K562 (cell line): ENCODE measurements at regions not wholly inside any gene's neighbourhood (a gene's known extent, or its start where the extent isn't known, plus 50 kb on each side); places are given as distances from the start of the nearest gene placed in this dataset.

ENCODE experiments used
- BDP1 ChIP-seq: IDR thresholded peaks from 3 replicates; pipeline ENCODE4 v1.6.1; 2011; ENCODE audit not compliant: insufficient read length, insufficient read depth
- CCNT2 ChIP-seq: IDR thresholded peaks from 2 replicates; pipeline ENCODE4 v1.6.1; 2011; ENCODE audit warnings: borderline replicate concordance, low read depth, mild to moderate bottlenecking, moderate library complexity, mixed read lengths, low read length; ENCODE audit not compliant: insufficient read length; ENCODE audit errors: extremely low read depth
- E2F3 ChIP-seq: fragments of 250-450 bp; sonication (Bioruptor Pico); IDR thresholded peaks from 2 replicates; pipeline ENCODE4 v1.4.0; 2020; ENCODE audit warnings: mild to moderate bottlenecking
- HMG20B ChIP-seq: fragments of 250-450 bp; sonication (Bioruptor Pico); IDR thresholded peaks from 2 replicates; pipeline ENCODE4 v1.5.0; 2021; ENCODE audit warnings: mild to moderate bottlenecking
- HNRNPH1 ChIP-seq: fragments of 200-400 bp; formaldehyde crosslinking; optimal IDR thresholded peaks from 2 replicates; pipeline ENCODE3; 2017; ENCODE audit warnings: low read depth, mild to moderate bottlenecking, low read length, moderate library complexity
- KAT2B ChIP-seq: IDR thresholded peaks from one replicate; pipeline ENCODE4 v1.6.1; 2012; ENCODE audit warnings: low read depth, mild to moderate bottlenecking, control low read depth, inconsistent platforms, low read length, moderate library complexity
- KLF16 ChIP-seq: IDR thresholded peaks from 2 replicates; pipeline ENCODE4 v1.6.1; 2016; ENCODE audit warnings: antibody characterized with exemption
- MAZ ChIP-seq, 2 experiments: fragments of 450-650 bp in 1 of 2; sonication (generic) in 1 of 2; formaldehyde crosslinking; IDR thresholded peaks in 1 of 2; conservative IDR thresholded peaks in 1 of 2; 2 replicates each; pipeline versions ENCODE4 v1.4.0 to v1.5.0; 2020; ENCODE audit warnings: mild to moderate bottlenecking in 1 of 2, missing genetic modification reagents in 1 of 2
- MTA1 ChIP-seq: fragments of 450-650 bp; IDR thresholded peaks from 2 replicates; pipeline ENCODE4 v1.6.1; 2017; ENCODE audit warnings: borderline replicate concordance
- NFYB ChIP-seq: IDR thresholded peaks from 2 replicates; pipeline ENCODE4 v1.6.1; 2011; ENCODE audit warnings: mild to moderate bottlenecking, moderate library complexity; ENCODE audit not compliant: insufficient read length; ENCODE audit errors: extremely low read depth
- NONO ChIP-seq, 2 experiments: fragments of 200-400 bp in 1 of 2; fragments of 450-650 bp in 1 of 2; formaldehyde crosslinking in 1 of 2; IDR thresholded peaks; 2 replicates each; pipeline ENCODE4 v1.6.1; 2017; ENCODE audit warnings: low read depth in 2 of 2, mild to moderate bottlenecking in 2 of 2, moderate library complexity in 2 of 2, low read length in 1 of 2
- PHF20 ChIP-seq: fragments of 450-650 bp; IDR thresholded peaks from 2 replicates; pipeline ENCODE4 v1.6.1; 2018; ENCODE audit not compliant: partially characterized antibody
- POLR3A ChIP-seq: IDR thresholded peaks from 2 replicates; pipeline ENCODE4 v1.6.1; 2011; ENCODE audit warnings: borderline replicate concordance, mild to moderate bottlenecking, moderate library complexity; ENCODE audit not compliant: insufficient read length, insufficient read depth; ENCODE audit errors: extremely low read depth
- PRPF4 ChIP-seq: fragments of 200-400 bp; formaldehyde crosslinking; IDR thresholded peaks from one replicate; pipeline ENCODE4 v1.6.1; 2017; ENCODE audit warnings: low read length, low read depth, mild to moderate bottlenecking; ENCODE audit not compliant: insufficient read depth, poor library complexity, severe bottlenecking
- SIX5 ChIP-seq, 2 experiments: IDR thresholded peaks; 2 replicates each; pipeline ENCODE4 v1.6.1; 2011; ENCODE audit warnings: low read length in 2 of 2, borderline replicate concordance in 1 of 2, low read depth in 1 of 2, mild to moderate bottlenecking in 1 of 2, moderate library complexity in 1 of 2; ENCODE audit not compliant: insufficient read depth in 1 of 2
- XRCC5 ChIP-seq: fragments of 200-400 bp; formaldehyde crosslinking; IDR thresholded peaks from 2 replicates; pipeline ENCODE4 v1.6.1; 2017; ENCODE audit warnings: low read depth, mild to moderate bottlenecking, low read length
- ZBTB49 ChIP-seq: sonication (generic); formaldehyde crosslinking; IDR thresholded peaks from 2 replicates; pipeline ENCODE4 v1.8.0; 2022; ENCODE audit warnings: missing genetic modification reagents, mild to moderate bottlenecking, borderline replicate concordance
- ZNF124 ChIP-seq: sonication (generic); formaldehyde crosslinking; IDR thresholded peaks from 2 replicates; pipeline ENCODE4 v1.8.1; 2022; ENCODE audit warnings: missing genetic modification reagents
- ZNF263 ChIP-seq: sonication (generic); formaldehyde crosslinking; IDR thresholded peaks from 2 replicates; pipeline ENCODE4 v1.8.0; 2022; ENCODE audit warnings: mild to moderate bottlenecking, missing genetic modification reagents, borderline replicate concordance
- ZNF395 ChIP-seq: fragments of 200-800 bp; sonication (Bioruptor generic); IDR thresholded peaks from 2 replicates; pipeline ENCODE4 v1.6.1; 2017; ENCODE audit warnings: missing genetic modification characterization, missing compliant biosample characterization
- ZNF551 ChIP-seq: fragments of 250-450 bp; sonication (Bioruptor Pico); IDR thresholded peaks from 2 replicates; pipeline ENCODE4 v1.5.0; 2021; ENCODE audit warnings: mild to moderate bottlenecking, moderate library complexity
- ZNF589 ChIP-seq: fragments of 200-800 bp; sonication (Bioruptor generic); IDR thresholded peaks from 2 replicates; pipeline ENCODE4 v1.6.1; 2016; ENCODE audit warnings: low read depth, missing genetic modification characterization, missing compliant biosample characterization

GRCh38 chr6:27146706-27147505, 100.6 kb upstream of the PRSS16 start (continued):
- peak; percentile 98 for TF ChIP-seq ZBTB49
- TF ChIP-seq ZNF263, result peak; percentile 78; the same call in 1 of the 2 replicates
- peak in 1 of 2 experiments; percentile 69; a peak in 3 of 4 replicates for TF ChIP-seq MAZ (CRISPR knock-in tag; conservative IDR thresholded peaks at IDR 0.05 in 1 of 2, IDR thresholded peaks at IDR 0.05 in 1 of 2)
- TF ChIP-seq HMG20B (CRISPR knock-in tag), result no peak
- peak; percentile 87 for TF ChIP-seq ZNF395 (CRISPR knock-in tag)
- peak; percentile 32 for TF ChIP-seq PHF20
- peak; percentile 57 for TF ChIP-seq MTA1
- peak; percentile 45 for TF ChIP-seq CCNT2
- no peak for TF ChIP-seq POLR3A
- peak; percentile 84 for TF ChIP-seq E2F3
- no peak for TF ChIP-seq ZNF124 (CRISPR knock-in tag)
- TF ChIP-seq BDP1, result no peak
- TF ChIP-seq ZNF551 (CRISPR knock-in tag), result no peak
- TF ChIP-seq HNRNPH1, result no peak
- peak; percentile 62; the same call in 1 of the 2 replicates for TF ChIP-seq XRCC5
- no peak for TF ChIP-seq SIX5 (IDR thresholded peaks at IDR 0.05; ENCODE audit: borderline replicate concordance in 1 of 2, insufficient read depth in 1 of 2, low read depth in 1 of 2, low read length in 2 of 2)
- TF ChIP-seq KLF16, result no peak
- peak; percentile 100 for TF ChIP-seq PRPF4
- peak; percentile 57 to 90; a peak in 3 of 4 replicates for TF ChIP-seq NONO (IDR thresholded peaks at IDR 0.05; ENCODE audit: low read depth in 2 of 2, low read length in 1 of 2)
- TF ChIP-seq NFYB, result peak; percentile 100
- peak; percentile 41 for TF ChIP-seq KAT2B
- TF ChIP-seq ZNF589 (CRISPR knock-in tag), result peak; percentile 82
